Fibroblast of skin of left biceps (primary cell): ENCODE measurements at regions not wholly inside any gene's neighbourhood (a gene's known extent, or its start where the extent isn't known, plus 50 kb on each side); places are given as distances from the start of the nearest gene placed in this dataset.
A peak's percentile ranks its signal among the peaks of the same experiment; 100 is the strongest.
"Not testable (repeated sequence)": the region's sequence is repeated elsewhere in the genome, so short reads cannot be mapped to it uniquely, and the experiment has no call there.

ENCODE experiments used
- DNase-seq, 2 experiments: peaks; one replicate each; pipeline ENCODE4 v3.0.0-alpha.2; 2013; ENCODE audit warnings: low read depth in 2 of 2

DNA sequence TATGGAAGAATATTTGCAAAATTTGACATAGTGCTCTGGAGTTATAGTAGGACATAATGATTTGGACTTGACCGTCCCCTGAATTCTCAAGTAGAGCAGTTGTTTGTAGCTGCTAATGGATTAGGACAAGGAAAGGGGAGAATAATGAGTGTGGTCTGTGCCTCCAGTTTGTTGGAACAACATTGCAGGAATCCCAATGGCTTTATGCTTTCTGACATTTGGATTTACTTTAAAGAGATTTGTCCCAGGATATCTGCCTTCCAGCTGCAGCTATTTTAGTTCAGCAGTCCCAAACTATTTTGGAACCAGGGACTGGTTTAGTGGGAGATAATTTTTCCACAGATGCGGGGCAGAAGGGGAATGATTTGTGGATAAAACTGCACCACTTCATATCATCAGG lies 648.2 kb downstream of the SLCO4C1 start:
- DNase-seq: no peak

DNA sequence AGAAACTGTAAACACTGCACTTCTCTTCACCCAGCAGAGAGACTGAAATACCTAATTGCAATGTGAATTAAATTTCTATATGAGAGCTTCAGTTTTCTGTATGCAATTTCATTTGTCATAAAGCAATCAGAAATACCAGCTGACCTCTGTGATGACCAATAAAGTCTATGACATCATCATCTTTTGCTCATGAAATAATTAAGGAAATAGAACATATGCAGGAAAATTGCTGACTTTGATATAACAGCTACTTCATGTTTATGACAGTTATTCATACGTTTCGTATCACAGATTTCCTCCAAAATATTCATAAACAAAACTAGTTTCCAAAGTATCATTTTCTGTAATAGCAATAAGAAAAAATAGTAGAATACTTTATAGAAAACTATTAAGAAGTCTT lies 652.3 kb downstream of the SLCO4C1 start:
- no peak for DNase-seq

DNA sequence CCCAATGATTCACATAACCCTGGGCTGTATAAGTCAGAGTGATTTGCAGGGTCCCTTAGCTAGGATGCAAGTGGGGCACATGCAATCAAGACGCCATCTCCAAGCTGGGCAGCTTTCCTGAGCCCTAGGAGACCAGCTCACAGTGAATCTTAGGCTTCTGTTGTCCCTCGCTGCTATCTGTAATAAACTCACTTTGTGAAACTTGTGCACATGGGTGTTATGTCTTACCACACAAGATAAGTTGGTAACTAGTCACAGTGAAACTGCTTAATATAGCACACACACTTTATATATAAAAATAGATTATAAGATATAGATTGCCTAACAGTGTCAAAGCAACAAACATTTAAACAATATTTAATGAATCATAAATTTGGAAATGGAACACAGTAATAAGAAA lies 658.5 kb downstream of the SLCO4C1 start:
- no peak for DNase-seq

DNA sequence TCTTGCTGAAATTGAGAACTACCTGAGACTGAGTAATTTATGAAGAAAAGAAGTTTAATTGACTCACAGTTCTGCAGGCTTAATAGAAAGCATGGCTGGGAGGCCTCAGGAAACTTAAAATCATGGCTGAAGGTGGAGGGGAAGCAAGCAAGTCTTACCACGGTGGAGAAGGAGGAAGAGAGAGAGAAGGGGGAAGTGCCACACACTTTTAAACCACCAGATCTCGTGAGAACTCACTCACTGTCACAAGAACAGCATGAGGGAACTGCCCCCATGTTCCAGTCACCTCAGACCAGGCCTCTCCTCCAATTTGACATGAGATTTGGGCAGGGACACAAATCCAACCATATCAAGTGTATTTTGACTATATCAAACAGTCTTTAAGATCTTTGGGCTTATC lies 668.3 kb downstream of the SLCO4C1 start:
- DNase-seq: not testable (repeated sequence)

DNA sequence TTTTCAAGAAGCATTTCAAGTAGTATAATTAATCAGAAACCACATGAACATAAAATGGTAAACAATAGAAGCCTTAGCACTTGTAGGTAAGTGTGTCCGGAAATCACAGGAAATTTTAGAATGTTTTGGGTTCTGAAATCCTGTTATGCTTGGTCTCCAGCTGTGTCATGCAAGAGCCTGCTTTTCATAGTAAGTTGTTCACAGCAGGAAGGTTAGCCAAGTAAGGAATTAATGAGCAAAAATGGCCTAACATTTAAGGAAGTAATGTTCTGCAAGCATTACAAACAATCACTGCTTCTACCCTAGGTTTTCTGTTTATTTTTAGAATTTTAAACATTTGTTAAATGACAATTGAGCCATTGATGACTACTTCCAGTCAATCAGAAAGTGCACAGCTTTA lies 669.5 kb downstream of the SLCO4C1 start:
- DNase-seq: no peak

DNA sequence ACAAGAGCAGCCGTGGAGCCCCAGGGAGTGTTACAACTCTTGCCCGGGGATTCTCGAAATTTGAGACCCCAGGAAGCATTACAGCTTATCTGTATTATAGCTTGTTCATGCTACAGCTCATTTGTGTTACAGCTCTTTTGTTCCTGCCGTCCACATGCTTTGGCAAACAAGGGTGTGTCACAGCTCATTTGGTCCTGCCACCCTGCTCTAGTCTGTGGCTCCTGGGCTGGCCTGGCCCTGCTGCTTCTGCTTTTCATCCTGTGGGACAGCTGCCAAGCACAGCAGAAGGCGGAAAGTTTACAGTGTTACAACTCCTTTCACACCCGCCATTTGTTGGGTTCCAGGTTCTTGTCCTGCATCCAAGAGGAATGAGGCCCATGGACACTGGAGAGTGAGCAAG lies 685.0 kb downstream of the SLCO4C1 start:
- DNase-seq: no peak

DNA sequence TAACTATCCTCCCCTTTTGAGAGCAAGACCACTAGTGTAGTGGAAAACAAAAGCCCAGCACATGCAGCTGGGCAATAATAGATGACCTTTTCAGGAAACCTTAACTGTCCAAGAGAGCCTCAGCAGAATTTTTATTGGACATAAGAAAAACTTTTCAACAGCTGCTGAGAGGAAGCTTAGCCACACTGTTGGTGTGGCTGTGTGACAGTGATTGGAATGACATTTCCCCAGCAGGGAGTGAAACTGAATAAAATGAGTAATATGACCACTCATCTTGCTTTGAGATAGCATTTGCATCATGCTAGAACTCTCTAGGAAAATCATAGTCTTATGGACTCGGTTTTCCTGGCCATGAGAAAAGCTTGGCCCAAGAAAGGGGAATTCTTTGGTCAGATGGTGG lies 687.8 kb downstream of the SLCO4C1 start:
- DNase-seq: no peak

DNA sequence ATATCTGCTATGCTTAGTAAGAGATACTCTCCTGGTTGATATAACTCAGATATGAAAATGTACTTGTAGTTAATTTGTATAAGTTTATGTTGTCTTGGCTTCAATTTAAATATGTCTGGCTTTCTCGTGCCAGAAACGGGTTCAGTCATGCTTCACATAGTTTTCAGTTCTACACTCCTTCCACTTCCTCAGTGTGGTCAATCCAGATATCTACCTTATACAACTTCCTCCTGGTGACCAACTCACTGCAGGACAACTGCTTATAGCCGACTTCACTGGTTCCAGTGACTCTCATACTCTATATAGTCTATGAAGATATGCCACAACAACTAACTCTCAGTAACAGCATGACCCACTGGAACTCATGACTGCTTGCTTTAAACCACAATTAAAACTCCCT lies 690.4 kb downstream of the SLCO4C1 start:
- no peak for DNase-seq

DNA sequence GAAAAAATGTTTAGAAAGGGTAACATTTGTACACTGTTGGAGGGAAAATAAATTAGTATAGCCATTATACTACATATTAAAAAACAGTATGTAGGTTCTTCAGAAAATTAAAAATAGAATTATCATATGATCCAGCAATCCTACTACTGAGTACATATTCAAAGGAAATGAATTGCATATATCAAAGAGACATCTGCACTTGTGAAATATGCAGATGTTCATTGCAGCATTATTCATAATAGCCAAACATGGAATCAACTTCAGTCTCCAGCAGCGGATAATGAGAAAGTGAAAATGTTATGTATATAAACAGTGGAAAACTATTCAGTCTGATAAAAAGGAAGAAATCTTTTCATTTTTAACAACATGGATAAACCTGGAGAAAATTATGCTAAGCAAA lies 695.5 kb downstream of the SLCO4C1 start:
- no peak for DNase-seq

DNA sequence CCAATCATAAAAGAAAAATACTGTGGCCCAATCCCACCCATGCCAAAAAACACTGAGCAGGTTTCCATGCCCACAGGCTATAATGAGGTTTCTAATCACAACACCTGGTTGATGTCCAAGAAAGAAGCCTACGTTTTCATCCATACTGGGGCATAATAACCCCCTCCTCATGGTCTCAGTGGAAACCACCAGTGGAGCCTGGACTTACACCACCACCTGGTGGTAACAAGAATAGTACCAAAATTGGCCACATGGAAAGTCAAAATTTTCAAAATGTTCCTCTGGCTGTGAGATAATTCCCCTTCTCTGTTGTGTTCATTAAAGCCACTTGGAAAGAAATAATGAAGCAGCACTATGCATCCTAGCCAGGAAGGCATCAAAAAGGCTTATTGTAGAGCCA lies 687.3 kb upstream of the ST8SIA4 start:
- DNase-seq: peak in 1 of 2 experiments; percentile 2

DNA sequence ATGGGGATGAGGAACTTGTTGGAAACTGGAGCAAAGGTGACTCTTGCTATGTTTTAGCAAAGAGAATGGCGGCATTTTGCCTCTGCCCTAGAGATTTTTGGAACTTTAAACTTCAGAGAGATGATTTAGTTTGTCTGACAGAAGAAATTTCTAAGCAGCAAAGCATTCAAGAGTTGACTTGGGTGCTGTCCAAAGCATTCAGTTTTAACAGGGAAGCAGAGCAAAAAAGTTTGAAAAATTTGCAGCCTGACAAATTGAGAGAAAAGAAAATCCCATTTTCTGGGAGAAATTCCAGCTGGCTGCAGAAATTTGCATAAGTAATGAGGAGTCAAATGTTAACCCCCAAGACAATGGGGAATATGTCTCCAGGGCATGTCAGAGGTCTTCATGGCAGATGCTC lies 682.3 kb upstream of the ST8SIA4 start:
- DNase-seq: no peak

DNA sequence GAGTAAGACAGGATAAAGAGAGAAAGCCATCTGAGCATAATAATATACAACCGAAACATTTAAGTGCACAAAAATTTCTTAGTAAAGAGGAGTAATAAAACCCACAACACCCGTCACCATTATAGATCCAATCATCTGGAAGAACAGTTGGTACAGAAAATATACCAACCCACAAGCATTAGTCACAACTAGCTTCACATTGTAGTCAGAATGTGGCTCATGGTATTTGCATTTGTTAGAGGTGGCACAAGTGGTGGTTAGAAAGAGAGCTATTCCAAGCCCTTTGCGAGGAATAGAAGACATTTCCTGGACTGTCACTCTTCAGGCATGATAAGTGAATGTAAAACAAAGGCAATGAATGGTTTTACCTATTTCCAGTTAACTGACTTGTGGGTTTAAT lies 677.5 kb upstream of the ST8SIA4 start:
- DNase-seq: no peak

DNA sequence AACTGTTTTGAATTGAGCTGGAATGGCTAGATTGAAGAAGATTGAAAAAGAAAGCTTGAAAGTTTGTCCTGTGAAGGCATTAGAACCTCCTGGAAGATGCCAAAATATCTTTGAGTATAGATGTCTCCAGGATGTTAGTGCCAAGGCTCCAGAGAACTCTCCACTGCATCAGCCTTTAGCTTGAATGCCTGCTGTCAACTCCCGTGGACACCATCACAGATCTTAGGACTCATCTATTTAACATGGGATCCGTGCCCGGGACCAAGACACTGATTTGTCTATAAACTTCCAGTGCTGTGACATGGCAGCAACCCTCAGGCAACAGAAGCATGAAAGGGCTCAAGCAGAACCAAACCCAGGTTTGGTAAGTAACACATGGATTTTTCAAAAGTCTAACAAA lies 670.9 kb upstream of the ST8SIA4 start:
- no peak for DNase-seq

DNA sequence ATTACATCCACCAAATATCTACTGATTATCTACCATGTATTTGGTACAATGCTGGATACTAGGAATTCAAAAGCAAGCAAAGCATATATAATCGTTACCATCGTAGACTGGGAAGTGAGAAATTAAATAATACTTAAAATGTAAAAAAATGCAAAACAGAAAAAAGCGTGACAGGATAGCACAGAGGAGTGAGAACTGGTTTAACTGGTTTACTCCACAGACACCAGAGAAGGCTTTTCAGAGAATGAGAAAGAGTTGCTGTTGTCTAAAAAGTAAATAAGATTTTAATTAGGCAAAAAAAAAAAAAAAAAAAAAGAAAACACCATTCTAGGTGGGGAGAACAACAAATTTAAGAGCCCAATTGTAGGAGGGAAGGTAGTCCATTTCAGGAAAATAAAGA lies 657.9 kb upstream of the ST8SIA4 start:
- no peak for DNase-seq

DNA sequence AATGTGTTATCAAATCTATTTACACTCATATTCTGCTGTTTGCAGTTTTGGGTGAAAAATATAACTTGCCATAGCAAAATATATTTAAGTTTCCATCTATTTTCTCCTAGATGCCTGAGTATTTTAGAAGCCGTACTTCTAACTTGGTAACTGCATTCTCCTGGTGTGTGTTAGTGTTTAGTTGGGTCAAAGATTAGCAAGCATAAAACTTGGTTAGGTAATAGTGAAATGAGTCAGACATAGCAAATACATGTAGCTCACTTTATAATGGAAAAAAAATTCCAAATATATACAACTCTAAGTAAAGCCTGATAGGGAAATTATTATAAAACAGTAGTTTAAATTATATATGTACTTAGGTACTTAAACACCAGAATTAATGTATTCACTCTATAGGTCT lies 640.7 kb upstream of the ST8SIA4 start:
- no peak for DNase-seq

DNA sequence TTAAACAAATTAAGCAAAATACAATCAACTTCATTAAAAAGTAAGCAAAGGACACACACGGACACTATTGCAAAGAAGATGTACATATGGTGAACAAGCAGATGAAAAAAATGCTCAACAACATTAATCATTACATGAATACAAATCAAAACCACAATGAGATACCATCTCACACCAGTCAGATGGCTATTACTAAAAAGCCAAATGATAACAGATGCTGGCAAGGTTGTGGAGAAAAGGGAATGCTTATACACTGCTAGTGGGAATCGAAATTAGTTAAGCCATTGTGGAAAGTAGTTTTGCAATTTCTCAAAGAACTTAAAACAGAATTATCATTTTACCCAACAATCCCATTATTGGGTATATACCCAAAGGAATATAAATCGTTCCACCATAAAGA lies 636.2 kb upstream of the ST8SIA4 start:
- DNase-seq: peak in 1 of 2 experiments; percentile 24

DNA sequence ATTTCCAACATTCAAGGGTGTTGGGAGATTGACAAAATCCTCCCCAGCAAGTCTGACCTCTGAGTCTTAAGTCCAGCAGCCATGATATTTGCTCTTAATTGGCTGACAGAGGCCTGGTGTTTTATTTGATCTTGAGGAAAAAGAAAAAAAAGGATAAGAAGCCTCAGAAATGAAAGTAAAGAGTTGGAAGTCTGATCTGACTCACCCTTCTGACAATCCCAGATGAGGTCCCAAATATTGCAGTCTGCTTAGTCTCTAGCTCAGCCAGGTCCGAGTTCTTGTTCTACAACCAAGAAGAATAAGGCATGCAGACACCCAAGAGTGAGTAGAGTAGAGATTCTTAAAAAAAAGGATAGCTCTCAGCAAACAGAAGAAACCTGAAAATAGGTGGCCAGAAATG lies 632.5 kb upstream of the ST8SIA4 start:
- no peak for DNase-seq

DNA sequence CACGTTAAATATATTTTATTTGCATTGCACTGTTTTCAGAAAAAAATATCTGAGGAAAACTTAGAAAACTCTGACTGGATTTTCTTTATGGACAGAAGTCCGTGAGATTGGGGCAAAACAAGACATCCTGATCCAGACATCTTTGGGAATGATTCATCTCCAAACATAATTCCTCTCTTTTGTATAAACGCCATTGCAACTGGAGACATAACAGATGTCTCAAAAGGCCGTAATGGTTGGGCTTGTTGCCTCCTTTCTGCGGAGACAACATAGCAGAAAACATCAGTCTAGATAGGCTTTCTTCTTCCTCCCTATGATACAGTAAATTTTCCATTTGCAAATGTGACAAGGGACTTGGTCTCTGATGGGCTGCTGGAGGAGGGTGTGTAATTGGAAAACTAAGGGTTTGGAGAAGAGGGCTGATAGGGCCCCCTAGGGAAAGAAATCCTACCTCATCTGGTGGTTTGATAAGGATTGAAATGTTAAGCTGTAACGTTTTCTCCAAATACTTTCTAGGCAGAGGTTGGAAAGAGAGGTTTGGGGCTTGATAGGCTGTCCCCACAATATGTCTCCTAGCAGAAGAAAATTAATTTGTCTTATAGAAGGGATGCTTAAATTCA lies 631.5 kb upstream of the ST8SIA4 start:
- peak in 1 of 2 experiments; percentile 9 for DNase-seq

DNA sequence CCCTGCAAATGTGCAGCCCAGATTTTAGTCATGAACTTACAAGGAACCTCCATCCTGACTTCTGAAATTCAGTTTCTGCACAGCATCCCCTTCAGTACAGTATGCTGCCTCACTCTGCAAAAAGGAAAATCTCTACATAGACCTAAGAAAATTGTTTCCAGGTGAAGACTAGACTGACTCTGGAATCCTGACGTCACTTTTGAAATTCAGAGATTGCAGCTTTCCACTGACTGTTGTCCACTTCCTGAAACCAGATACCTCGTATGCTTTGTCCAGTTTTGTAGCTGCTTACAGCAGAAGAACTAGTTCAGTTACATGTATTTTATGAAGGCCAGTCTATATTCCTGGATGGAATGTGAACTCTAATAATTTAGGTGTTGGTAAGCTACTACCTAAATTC lies 629.3 kb upstream of the ST8SIA4 start:
- DNase-seq: peak in 1 of 2 experiments; percentile 17

DNA sequence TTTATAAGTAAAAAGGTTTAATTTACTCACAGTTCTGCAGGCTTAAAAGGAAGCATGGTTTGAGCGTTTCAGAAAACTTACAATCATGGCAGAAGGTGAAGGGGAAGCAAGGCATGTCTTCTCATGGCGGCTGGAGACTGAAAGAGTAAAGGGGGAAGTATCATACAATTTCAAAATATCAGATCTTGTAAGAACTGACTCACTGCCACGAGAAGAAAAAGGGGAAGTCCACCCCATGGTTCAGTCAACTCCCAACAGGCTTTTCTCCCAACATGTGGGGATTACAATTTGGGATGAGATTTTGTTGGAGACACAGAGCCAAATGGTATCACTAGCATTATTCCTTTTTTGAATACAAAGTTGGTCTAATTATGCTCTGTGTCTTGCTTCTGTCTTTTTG lies 627.9 kb upstream of the ST8SIA4 start:
- no peak for DNase-seq

DNA sequence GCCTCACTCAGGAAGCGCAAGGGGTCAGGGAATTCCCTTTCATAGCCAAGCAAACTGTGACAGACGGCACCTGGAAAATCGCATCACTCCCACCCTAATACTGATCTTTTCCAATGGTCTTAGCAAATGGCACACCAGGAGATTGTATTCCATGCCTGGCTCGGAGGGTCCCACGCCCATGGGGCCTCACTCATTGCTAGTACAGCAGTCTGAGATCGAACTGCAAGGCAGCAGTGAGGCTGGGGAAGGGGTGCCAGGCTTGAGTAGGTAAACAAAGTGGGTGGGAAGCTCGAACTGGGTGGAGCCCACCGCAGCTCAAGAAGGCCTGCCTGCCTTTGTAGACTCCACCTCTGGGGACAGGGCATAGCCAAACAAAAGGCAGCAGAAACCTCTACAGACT lies 626.0 kb upstream of the ST8SIA4 start:
- not testable (repeated sequence) for DNase-seq

DNA sequence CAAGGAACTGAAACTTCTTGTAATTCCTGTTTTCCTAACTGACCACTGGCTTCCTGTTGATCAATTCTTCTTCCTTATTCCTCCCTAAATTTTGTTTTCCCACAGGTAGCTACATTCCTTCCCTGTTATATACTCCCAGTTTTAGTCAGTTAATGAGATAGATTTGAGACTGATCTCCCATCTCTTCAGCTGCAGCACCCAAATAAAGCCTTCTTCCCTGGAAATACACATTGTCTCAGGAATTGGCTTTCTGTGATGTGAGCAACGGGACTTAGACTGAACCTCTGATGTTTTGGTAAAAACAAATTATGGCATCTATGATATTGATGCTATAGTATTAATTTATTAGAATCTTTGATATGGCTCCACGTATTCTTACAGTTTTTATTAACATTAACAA lies 617.3 kb upstream of the ST8SIA4 start:
- DNase-seq: no peak

DNA sequence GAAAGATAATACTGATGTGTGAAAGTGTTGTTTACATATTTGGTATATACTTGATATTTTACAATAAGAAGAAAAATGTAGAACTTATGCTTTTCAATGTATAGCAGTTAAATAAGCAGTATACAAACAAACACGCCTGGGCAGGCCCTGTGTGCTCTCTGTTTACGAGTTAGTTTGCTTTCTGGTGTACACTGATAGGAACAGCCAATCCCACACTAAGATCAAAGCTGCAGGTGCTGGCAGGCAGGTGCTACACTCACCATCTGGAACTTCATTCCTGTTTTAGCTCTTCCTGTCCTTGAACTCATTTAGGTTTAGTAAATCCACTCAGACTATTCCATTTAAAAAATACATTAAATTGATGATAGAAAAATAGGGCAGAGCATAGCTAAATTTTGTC lies 614.7 kb upstream of the ST8SIA4 start:
- no peak for DNase-seq

DNA sequence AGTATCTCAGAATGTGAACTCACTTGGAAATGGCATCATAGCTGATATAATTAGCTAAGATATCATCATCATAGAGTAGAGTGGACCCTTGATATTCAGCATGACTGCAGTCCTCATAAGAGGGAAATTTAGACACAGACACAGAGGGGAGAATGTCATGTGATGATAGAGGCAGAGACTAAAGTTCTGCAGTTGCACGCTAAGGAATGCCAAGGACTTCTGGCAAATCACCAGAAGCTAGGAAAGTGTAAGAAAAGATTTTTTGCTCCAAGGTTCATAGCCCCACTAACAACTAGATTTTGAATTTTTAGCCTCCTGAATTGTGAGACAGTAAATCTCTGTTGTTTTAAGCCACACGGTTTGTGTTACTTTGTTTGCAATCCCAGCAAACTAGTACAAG lies 612.6 kb upstream of the ST8SIA4 start:
- DNase-seq: no peak
